ENCODE measurements at regions not wholly inside any gene's neighbourhood (a gene's known extent, or its start where the extent isn't known, plus 50 kb on each side); places are given as distances from the start of the nearest gene placed in this dataset.
A peak's percentile ranks its signal among the peaks of the same experiment; 100 is the strongest.
"Not testable (repeated sequence)": the region's sequence is repeated elsewhere in the genome, so short reads cannot be mapped to it uniquely, and the experiment has no call there.

DNA sequence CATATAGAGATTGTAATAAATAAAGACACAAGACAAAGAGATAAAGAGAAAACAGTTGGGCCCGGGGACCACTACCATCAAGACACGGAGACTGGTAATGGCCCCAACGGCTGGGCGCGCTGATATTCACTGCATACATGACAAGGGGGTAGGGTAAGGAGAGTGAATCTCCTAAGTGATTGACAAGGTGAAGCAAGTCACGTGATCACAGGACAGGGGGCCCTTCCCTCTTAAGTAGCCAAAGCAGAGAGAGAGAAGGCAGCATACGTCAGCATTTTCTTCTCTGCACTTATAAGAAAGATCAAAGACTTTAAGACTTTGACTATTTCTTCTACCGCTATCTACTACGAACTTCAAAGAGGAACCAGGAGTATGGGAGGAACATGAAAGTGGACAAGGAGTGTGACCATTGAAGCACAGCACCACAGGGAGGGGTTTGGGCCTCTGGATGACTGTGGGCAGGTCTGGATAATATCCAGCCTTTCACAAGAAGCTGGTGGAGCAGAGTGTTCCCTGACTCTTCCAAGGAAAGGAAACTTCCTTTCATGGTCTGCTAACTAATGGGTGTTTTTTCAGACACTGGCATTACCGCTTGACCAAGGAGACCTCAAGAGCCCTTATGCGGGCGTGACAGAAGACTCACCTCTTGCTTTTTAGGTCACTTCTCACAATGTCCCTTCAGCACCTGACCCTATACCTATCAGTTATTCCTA, 75.6 kb downstream of the MRPL39 start:
- DNase-seq; H3K4me1 Mint-ChIP-seq; H3K9me3 Mint-ChIP-seq; H3K27ac Mint-ChIP-seq; POLR2A ChIA-PET; H3K36me3 Mint-ChIP-seq; H3K27me3 Mint-ChIP-seq; ATAC-seq (ENCODE audit: low read depth); H3K4me3 Mint-ChIP-seq: not testable (repeated sequence)

GRCh38 chr21:25528515-25528914, 78.8 kb downstream of the MRPL39 start:
- Mint-ChIP-seq H3K4me1 (peaks cover 1% of the 10 kb centered on the region), H3K9me3 (peaks cover 6% of the 10 kb centered on the region), H3K36me3 (peaks cover 3% of the 10 kb centered on the region), H3K4me3 (no peak overlapping the region), H3K27me3 (no peaks in the 10 kb centered on the region), H3K27ac (no peak overlapping the region)
- no peak for ATAC-seq (ENCODE audit: low read depth)
- DNase-seq, result no peak
- POLR2A ChIA-PET, result no interaction called here

- Mint-ChIP-seq H3K4me3 (no peak overlapping the region), H3K9me3 (peaks cover 5% of the 10 kb centered on the region), H3K36me3 (peaks cover 8% of the 10 kb centered on the region), H3K27me3 (no peaks in the 10 kb centered on the region), H3K27ac (no peak overlapping the region), H3K4me1 (no peaks in the 10 kb centered on the region)
- DNase-seq, result no peak
- ATAC-seq (ENCODE audit: low read depth), result no peak
- POLR2A ChIA-PET, result no interaction called here
These were observed 88.8 kb downstream of the MRPL39 start for GRCh38 chr21:25518491-25518911.

DNA sequence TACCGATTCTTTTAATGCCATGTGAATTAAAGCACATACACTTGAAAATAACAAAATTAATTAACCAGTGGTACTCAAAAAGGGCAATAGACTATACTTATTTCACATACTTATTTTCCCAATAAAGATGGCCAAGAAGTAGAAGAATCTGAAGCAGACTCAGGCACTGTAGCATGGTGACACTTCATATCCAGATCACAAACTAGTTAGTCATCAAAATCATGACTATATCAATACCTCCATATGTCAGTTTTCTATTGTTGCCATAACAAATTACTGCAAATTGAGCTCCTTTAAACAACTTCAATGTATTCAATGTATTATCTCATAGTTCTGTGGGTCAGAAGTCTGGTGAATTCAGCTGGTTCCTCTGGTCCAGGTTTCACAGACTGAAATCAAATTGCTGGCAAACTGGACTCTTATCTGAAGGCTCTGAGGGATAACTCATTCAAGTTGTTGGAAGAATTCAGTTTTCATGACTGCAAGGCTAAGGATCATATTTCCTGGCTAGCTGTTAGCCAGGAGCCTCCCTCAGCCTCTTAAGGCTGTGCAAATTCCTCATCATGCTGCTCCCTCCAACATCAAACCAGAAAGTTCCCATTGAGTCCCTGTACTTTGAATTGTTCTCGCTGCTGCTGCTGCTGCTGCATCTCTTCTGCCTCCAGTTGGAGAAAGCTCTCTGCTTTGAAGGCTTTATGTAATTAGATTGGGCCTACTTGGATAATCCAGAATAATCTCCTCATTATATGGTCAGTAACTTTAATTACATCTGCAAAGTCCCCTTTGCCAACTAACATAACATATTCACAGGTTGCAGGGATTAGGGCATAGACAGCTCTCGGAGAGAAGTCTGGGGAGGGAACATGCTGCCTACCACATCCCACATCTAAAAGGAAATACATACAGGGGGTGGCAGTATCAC, 91.5 kb downstream of the MRPL39 start:
- DNase-seq, result no peak
- peaks cover 2% of the 10 kb centered on the region for H3K9me3 Mint-ChIP-seq
- ATAC-seq (ENCODE audit: low read depth), result no peak
- H3K4me3 Mint-ChIP-seq, result no peak overlapping the region
- H3K36me3 Mint-ChIP-seq, result peaks cover 7% of the 10 kb centered on the region
- no peak overlapping the region for H3K27ac Mint-ChIP-seq
- no peaks in the 10 kb centered on the region for H3K27me3 Mint-ChIP-seq
- H3K4me1 Mint-ChIP-seq, result peaks cover 3% of the 10 kb centered on the region
- POLR2A ChIA-PET, result no interaction called here

GRCh38 chr21:25513810-25514209, 93.5 kb downstream of the MRPL39 start:
- H3K27me3 Mint-ChIP-seq, result no peaks in the 10 kb centered on the region
- ATAC-seq (ENCODE audit: low read depth), result no peak
- H3K36me3 Mint-ChIP-seq, result peaks cover 5% of the 10 kb centered on the region
- H3K4me1 Mint-ChIP-seq, result peaks cover 6% of the 10 kb centered on the region
- DNase-seq, result no peak
- H3K9me3 Mint-ChIP-seq, result no peaks in the 10 kb centered on the region
- POLR2A ChIA-PET, result no interaction called here
- no peak overlapping the region for H3K27ac Mint-ChIP-seq
- no peak overlapping the region for H3K4me3 Mint-ChIP-seq

GRCh38 chr21:25512095-25513081, 94.9 kb downstream of the MRPL39 start:
- DNase-seq, result no peak
- no peak overlapping the region for H3K4me3 Mint-ChIP-seq
- H3K27me3 Mint-ChIP-seq, result no peaks in the 10 kb centered on the region
- H3K9me3 Mint-ChIP-seq, result no peaks in the 10 kb centered on the region
- peaks cover 10% of the 10 kb centered on the region for H3K4me1 Mint-ChIP-seq
- no peak overlapping the region for H3K27ac Mint-ChIP-seq
- POLR2A ChIA-PET, result no interaction called here
- no peak for ATAC-seq (ENCODE audit: low read depth)
- peaks cover 5% of the 10 kb centered on the region for H3K36me3 Mint-ChIP-seq

DNA sequence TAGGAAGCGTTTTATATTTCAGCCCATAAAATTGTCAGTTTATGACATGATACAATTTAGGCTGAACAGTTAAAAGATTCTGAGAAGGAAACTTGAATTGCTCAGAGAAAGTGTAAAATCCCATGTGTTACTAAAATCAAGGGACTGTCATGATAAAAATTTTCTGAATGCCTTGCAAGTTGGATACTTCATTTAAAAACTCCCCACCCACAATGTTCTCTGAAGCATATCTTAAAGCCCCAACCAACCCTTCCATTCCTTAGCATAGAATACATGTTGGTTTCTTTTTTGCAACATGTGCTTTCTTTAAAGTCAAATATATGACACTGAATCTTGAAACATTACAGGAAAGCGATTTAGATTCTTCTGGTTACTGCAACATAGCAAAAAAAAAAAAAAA, 97.4 kb downstream of the MRPL39 start:
- Mint-ChIP-seq H3K27ac (peak overlapping the region; percentile 50), H3K4me1 (peaks cover 10% of the 10 kb centered on the region), H3K36me3 (peaks cover 5% of the 10 kb centered on the region), H3K9me3 (no peaks in the 10 kb centered on the region), H3K27me3 (no peaks in the 10 kb centered on the region), H3K4me3 (peak overlapping the region; percentile 47)
- ATAC-seq (ENCODE audit: low read depth), result peak; percentile 42
- POLR2A ChIA-PET, result no interaction called here
- no peak for DNase-seq

- Mint-ChIP-seq H3K36me3 (peaks cover 10% of the 10 kb centered on the region), H3K27ac (no peak overlapping the region), H3K27me3 (no peaks in the 10 kb centered on the region), H3K9me3 (peaks cover 4% of the 10 kb centered on the region), H3K4me1 (peaks cover 10% of the 10 kb centered on the region), H3K4me3 (no peak overlapping the region)
- POLR2A ChIA-PET, result no interaction called here
- ATAC-seq (ENCODE audit: low read depth) (no peak), DNase-seq (no peak)
These were observed 98.9 kb downstream of the MRPL39 start for GRCh38 chr21:25508364-25508763.

DNA sequence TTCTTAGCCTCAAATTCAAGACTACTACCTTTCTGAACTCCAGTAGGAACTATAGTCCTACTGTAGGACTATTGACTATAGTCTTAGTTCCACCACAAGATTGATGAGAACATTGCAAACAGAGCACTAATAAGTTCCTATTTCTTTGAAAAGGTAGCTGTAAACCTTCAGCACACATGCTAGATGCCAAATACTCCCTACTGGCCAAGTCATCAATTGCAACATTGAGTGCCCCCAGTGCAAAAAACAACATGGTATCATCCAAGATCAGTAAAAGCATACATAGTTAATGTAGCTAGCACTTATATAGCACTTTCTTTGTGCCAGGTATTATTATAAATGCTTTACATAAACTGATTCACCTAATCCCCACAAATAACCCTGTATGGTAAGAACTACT, 99.8 kb downstream of the MRPL39 start:
- peaks cover 7% of the 10 kb centered on the region for H3K9me3 Mint-ChIP-seq
- no peak overlapping the region for H3K27ac Mint-ChIP-seq
- peaks cover 10% of the 10 kb centered on the region for H3K4me1 Mint-ChIP-seq
- DNase-seq (no peak), ATAC-seq (ENCODE audit: low read depth) (no peak)
- H3K36me3 Mint-ChIP-seq, result peaks cover 10% of the 10 kb centered on the region
- POLR2A ChIA-PET, result no interaction called here
- H3K4me3 Mint-ChIP-seq, result no peak overlapping the region
- H3K27me3 Mint-ChIP-seq, result no peaks in the 10 kb centered on the region

- Mint-ChIP-seq H3K4me3 (no peak overlapping the region), H3K4me1 (peaks cover 14% of the 10 kb centered on the region), H3K27me3 (no peaks in the 10 kb centered on the region), H3K27ac (no peak overlapping the region), H3K9me3 (peaks cover 9% of the 10 kb centered on the region), H3K36me3 (peaks cover 10% of the 10 kb centered on the region)
- DNase-seq (no peak), ATAC-seq (ENCODE audit: low read depth) (no peak)
- POLR2A ChIA-PET, result no interaction called here
These were observed 100.4 kb downstream of the MRPL39 start for GRCh38 chr21:25506887-25507286.

DNA sequence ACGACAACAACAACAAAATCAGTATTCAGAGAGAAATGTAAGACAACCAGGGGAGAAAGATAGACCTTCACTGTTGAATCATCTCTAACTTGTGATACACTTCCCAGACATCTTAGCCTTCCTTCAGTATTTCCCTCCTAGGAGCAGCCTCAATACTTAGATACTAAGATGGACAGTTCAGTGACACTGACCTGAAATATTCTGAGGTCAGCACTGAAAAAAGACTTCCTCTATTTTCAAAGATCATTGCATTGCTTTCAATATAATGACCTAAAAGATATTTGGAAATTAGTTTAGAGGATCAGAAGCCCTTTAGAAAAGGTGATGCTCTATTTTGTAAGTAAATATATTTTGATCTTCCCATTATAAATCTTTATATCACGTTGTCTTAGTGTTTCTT, 101.0 kb downstream of the MRPL39 start:
- Mint-ChIP-seq H3K9me3 (peaks cover 12% of the 10 kb centered on the region), H3K27me3 (no peaks in the 10 kb centered on the region), H3K4me3 (no peak overlapping the region), H3K27ac (no peak overlapping the region), H3K36me3 (peaks cover 12% of the 10 kb centered on the region), H3K4me1 (peaks cover 15% of the 10 kb centered on the region)
- no peak for ATAC-seq (ENCODE audit: low read depth)
- DNase-seq, result no peak
- POLR2A ChIA-PET, result no interaction called here

- no peak overlapping the region for H3K27ac Mint-ChIP-seq
- POLR2A ChIA-PET, result no interaction called here
- peaks cover 23% of the 10 kb centered on the region for H3K9me3 Mint-ChIP-seq
- ATAC-seq (ENCODE audit: low read depth), result no peak
- H3K36me3 Mint-ChIP-seq, result peaks cover 15% of the 10 kb centered on the region
- no peak overlapping the region for H3K4me3 Mint-ChIP-seq
- no peaks in the 10 kb centered on the region for H3K27me3 Mint-ChIP-seq
- H3K4me1 Mint-ChIP-seq, result peaks cover 9% of the 10 kb centered on the region
- no peak for DNase-seq
These were observed 103.3 kb downstream of the MRPL39 start for GRCh38 chr21:25503981-25504380.

GRCh38 chr21:25501996-25502665, 105.2 kb downstream of the MRPL39 start:
- POLR2A ChIA-PET, result no interaction called here
- Mint-ChIP-seq H3K4me3 (no peak overlapping the region), H3K27me3 (no peaks in the 10 kb centered on the region), H3K4me1 (peaks cover 5% of the 10 kb centered on the region), H3K27ac (no peak overlapping the region), H3K36me3 (peaks cover 15% of the 10 kb centered on the region), H3K9me3 (peaks cover 28% of the 10 kb centered on the region)
- ATAC-seq (ENCODE audit: low read depth) (no peak), DNase-seq (no peak)

Data from activated naive CD8-positive, alpha-beta T cell treated with anti-CD3 and anti-CD28 coated beads, Interleukin-2, amount 10 ng/mL, durations not matched to agents 7 days and 5 days (primary cell).